GM12891 (cell line): ENCODE measurements at regions not wholly inside any gene's neighbourhood (a gene's known extent, or its start where the extent isn't known, plus 50 kb on each side); places are given as distances from the start of the nearest gene placed in this dataset.
"Not testable (repeated sequence)": the region's sequence is repeated elsewhere in the genome, so short reads cannot be mapped to it uniquely, and the experiment has no call there.

Source experiments
- DNase-seq: peaks from one replicate; pipeline ENCODE4 v3.0.0; 2011; ENCODE audit warnings: low spot score; ENCODE audit not compliant: insufficient read length
- FAIRE-seq: peaks from 2 replicates; lab custom pipeline; 2011; peaks lifted over from hg19 to GRCh38; lab: Jason Lieb, UNC
- PAX5 ChIP-seq: IDR thresholded peaks from 2 replicates; pipeline ENCODE4 v1.6.1; 2011; ENCODE audit warnings: low read length, moderate library complexity, mild to moderate bottlenecking; ENCODE audit not compliant: insufficient read depth, severe bottlenecking
- POLR2A ChIP-seq: IDR thresholded peaks from 2 replicates; pipeline ENCODE4 v1.6.1; 2011; ENCODE audit warnings: low read depth, low read length, control low read depth
- POLR2AphosphoS5 ChIP-seq: IDR thresholded peaks from 2 replicates; pipeline ENCODE4 v1.6.1; 2011; ENCODE audit warnings: low read depth, low read length, control low read depth
- POU2F2 ChIP-seq: IDR thresholded peaks from 2 replicates; pipeline ENCODE4 v1.6.1; 2011; ENCODE audit warnings: low read depth, mild to moderate bottlenecking, control low read depth, low read length, moderate library complexity
- SPI1 ChIP-seq: IDR thresholded peaks from 2 replicates; pipeline ENCODE4 v1.6.1; 2011; ENCODE audit warnings: low read depth, low read length, control low read depth
- TAF1 ChIP-seq: IDR thresholded peaks from 2 replicates; pipeline ENCODE4 v1.6.1; 2011; ENCODE audit warnings: low read depth, low read length, control low read depth

- no peak for DNase-seq
- TF ChIP-seq TAF1 (no peak), PAX5 (no peak), POU2F2 (no peak)
These were observed 168.4 kb upstream of the TPRG1 start for GRCh38 chr3:189003410-189003809.

GRCh38 chr3:189013224-189013888, 158.4 kb upstream of the TPRG1 start:
- FAIRE-seq (no peak), DNase-seq (no peak)
- TF ChIP-seq POLR2AphosphoS5 (no peak), POU2F2 (no peak), TAF1 (no peak), POLR2A (no peak), PAX5 (no peak), SPI1 (no peak)

More at GRCh38 chr3:189003410-189003809, 168.4 kb upstream of the TPRG1 start:
- FAIRE-seq = no peak

- DNase-seq (no peak), FAIRE-seq (no peak)
- TF ChIP-seq PAX5 (no peak), TAF1 (no peak), POLR2AphosphoS5 (no peak), POU2F2 (no peak), SPI1 (no peak), POLR2A (no peak)
These were observed 157.2 kb upstream of the TPRG1 start for GRCh38 chr3:189014526-189014925.

GRCh38 chr3:189022576-189023466, 148.9 kb upstream of the TPRG1 start:
- FAIRE-seq, DNase-seq: not testable (repeated sequence)

- TF ChIP-seq PAX5 = no peak
- TF ChIP-seq POLR2AphosphoS5 = no peak
- TF ChIP-seq SPI1 = no peak
- no peak for TF ChIP-seq TAF1
- TF ChIP-seq POU2F2 = no peak
- TF ChIP-seq POLR2A = no peak
- DNase-seq = no peak
- FAIRE-seq = no peak
These were observed 145.9 kb upstream of the TPRG1 start for GRCh38 chr3:189025866-189026265.

- DNase-seq (no peak), FAIRE-seq (no peak)
- TF ChIP-seq POLR2AphosphoS5 (no peak), TAF1 (no peak), POU2F2 (no peak), PAX5 (no peak), POLR2A (no peak), SPI1 (no peak)
These were observed 144.1 kb upstream of the TPRG1 start for GRCh38 chr3:189027626-189028155.

- no peak for DNase-seq
- TF ChIP-seq POLR2AphosphoS5 (no peak), POU2F2 (no peak), POLR2A (no peak), SPI1 (no peak), PAX5 (no peak), TAF1 (no peak)
- no peak for FAIRE-seq
These were observed 132.7 kb upstream of the TPRG1 start for GRCh38 chr3:189038773-189039745.

- no peak for TF ChIP-seq PAX5
- no peak for TF ChIP-seq POLR2A
- no peak for TF ChIP-seq SPI1
- TF ChIP-seq POLR2AphosphoS5 = no peak
- TF ChIP-seq POU2F2 = no peak
- TF ChIP-seq TAF1 = no peak
- FAIRE-seq = no peak
These were observed 131.0 kb upstream of the TPRG1 start for GRCh38 chr3:189040656-189041335.

More at GRCh38 chr3:189040656-189041335, 131.0 kb upstream of the TPRG1 start:
- DNase-seq = no peak
